Immature natural killer cell (primary cell): ENCODE measurements at regions not wholly inside any gene's neighbourhood (a gene's known extent, or its start where the extent isn't known, plus 50 kb on each side); places are given as distances from the start of the nearest gene placed in this dataset.

Experiments used
- DNase-seq, 3 donors: peaks; one replicate each; pipeline ENCODE4 v3.0.0; 2022; ENCODE audit warnings: mixed read lengths in 1 of 3
- H3K27ac Mint-ChIP-seq, 6 donors: one replicate each; pipeline ENCODE4 v1.8.0; 2020; ENCODE audit warnings: mixed read lengths in 6 of 6, mild to moderate bottlenecking in 5 of 6, inconsistent platforms in 4 of 6, moderate library complexity in 3 of 6
- H3K27me3 Mint-ChIP-seq, 3 donors: one replicate each; pipeline ENCODE4 v1.8.0; 2020 to 2021; ENCODE audit warnings: low read depth in 3 of 3, mild to moderate bottlenecking in 3 of 3, mixed read lengths in 3 of 3, moderate library complexity in 3 of 3, inconsistent platforms in 1 of 3
- H3K36me3 Mint-ChIP-seq, 3 donors: one replicate each; pipeline ENCODE4 v1.8.0; 2020; ENCODE audit warnings: mixed read lengths in 3 of 3, inconsistent platforms in 2 of 3, mild to moderate bottlenecking in 2 of 3
- H3K4me1 Mint-ChIP-seq, 2 donors: one replicate each; pipeline ENCODE4 v1.8.0; 2020; ENCODE audit warnings: inconsistent platforms in 2 of 2, mild to moderate bottlenecking in 2 of 2, mixed read lengths in 2 of 2, moderate library complexity in 1 of 2
- H3K4me3 Mint-ChIP-seq, 5 donors: one replicate each; pipeline ENCODE4 v1.8.0; 2020; ENCODE audit warnings: mild to moderate bottlenecking in 5 of 5, mixed read lengths in 5 of 5, inconsistent platforms in 3 of 5, moderate library complexity in 3 of 5
- H3K9me3 Mint-ChIP-seq, 6 donors: one replicate each; pipeline ENCODE4 v1.8.0; 2020; ENCODE audit warnings: mild to moderate bottlenecking in 6 of 6, mixed read lengths in 6 of 6, inconsistent platforms in 4 of 6, moderate library complexity in 3 of 6

DNA sequence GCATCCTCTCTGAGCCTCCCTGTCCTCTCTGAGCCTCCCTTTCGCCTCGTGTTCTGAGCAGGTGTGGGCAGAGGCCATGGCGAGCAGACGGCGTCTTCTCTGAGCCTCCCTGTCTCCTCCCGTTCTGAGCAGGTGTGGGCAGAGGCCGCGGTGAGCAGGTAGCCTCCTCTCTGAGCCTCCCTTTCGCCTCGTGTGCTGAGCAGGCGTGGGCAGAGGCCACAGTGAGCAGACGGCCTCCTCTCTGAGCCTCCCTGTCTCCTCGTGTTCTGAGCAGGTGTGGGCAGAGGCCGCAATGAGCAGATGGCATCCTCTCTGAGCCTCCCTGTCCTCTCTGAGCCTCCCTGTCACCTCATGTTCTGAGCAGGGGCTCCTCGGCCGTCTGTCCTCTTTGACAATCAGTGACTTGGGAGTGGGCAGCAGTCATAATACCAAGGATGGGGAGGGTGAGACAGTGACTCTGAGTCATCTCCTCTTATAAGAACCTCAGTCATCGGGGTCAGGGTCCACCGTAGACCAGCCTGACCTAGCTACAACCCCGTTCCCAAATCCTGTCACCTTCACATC is 395.1 kb upstream of the SALL3 start:
- Mint-ChIP-seq H3K4me3 (no peak overlapping the region), H3K9me3 (peaks cover 0 to 4% (median 0%) of the 10 kb centered on the region in 6 donors), H3K27ac (no peak overlapping the region), H3K27me3 (peaks cover 0 to 2% (median 0%) of the 10 kb centered on the region in 3 donors), H3K36me3 (no peaks in the 10 kb centered on the region), H3K4me1 (no peaks in the 10 kb centered on the region)
- DNase-seq, result no peak

DNA sequence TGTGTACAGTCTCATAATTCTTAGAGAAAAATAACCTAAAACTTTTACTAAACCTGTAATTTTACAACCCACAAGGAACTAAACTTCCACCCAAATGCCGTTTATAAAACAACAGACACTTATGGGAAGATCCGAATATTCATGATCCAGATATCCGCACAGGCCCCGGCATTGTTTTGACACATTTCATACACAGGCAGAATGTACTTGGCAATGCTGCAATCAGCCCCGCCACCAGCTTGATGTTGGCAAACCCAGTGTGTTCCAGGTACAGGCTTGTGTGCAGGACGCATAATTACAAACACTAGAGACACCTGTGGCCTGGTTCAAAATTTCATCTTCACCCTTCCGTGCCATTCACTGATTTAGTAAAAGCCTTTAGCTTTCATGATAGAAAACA is 393.0 kb upstream of the SALL3 start:
- DNase-seq, result no peak
- peaks cover 0 to 2% (median 2%) of the 10 kb centered on the region in 3 donors for H3K27me3 Mint-ChIP-seq
- H3K36me3 Mint-ChIP-seq, result no peaks in the 10 kb centered on the region
- H3K4me3 Mint-ChIP-seq, result no peak overlapping the region
- H3K9me3 Mint-ChIP-seq, result peaks cover 0 to 4% (median 1%) of the 10 kb centered on the region in 6 donors
- no peak overlapping the region for H3K27ac Mint-ChIP-seq
- H3K4me1 Mint-ChIP-seq, result no peaks in the 10 kb centered on the region

DNA sequence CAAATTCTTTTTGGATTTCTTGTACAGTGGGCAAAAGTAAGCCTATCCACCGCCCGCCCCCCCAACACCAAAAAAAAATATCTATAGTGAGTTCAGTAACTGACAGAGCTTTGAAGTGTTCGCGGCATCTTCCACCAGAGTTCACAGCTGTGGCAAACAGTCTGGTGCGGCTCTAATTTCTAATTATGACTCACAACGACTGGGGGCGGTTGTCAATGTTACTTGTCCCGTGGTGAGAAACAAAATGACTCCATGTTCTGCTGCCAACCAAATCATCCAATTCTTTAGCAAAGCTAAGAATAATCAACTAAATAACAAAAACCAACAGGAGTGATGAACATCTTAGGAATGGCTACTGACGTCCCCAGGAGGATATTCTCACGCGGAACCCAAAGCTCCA is 392.5 kb upstream of the SALL3 start:
- Mint-ChIP-seq H3K4me1 (no peaks in the 10 kb centered on the region), H3K9me3 (peaks cover 0 to 4% (median 2%) of the 10 kb centered on the region in 6 donors), H3K4me3 (no peak overlapping the region), H3K36me3 (no peaks in the 10 kb centered on the region), H3K27ac (no peak overlapping the region), H3K27me3 (peaks cover 0 to 2% (median 2%) of the 10 kb centered on the region in 3 donors)
- DNase-seq, result no peak

DNA sequence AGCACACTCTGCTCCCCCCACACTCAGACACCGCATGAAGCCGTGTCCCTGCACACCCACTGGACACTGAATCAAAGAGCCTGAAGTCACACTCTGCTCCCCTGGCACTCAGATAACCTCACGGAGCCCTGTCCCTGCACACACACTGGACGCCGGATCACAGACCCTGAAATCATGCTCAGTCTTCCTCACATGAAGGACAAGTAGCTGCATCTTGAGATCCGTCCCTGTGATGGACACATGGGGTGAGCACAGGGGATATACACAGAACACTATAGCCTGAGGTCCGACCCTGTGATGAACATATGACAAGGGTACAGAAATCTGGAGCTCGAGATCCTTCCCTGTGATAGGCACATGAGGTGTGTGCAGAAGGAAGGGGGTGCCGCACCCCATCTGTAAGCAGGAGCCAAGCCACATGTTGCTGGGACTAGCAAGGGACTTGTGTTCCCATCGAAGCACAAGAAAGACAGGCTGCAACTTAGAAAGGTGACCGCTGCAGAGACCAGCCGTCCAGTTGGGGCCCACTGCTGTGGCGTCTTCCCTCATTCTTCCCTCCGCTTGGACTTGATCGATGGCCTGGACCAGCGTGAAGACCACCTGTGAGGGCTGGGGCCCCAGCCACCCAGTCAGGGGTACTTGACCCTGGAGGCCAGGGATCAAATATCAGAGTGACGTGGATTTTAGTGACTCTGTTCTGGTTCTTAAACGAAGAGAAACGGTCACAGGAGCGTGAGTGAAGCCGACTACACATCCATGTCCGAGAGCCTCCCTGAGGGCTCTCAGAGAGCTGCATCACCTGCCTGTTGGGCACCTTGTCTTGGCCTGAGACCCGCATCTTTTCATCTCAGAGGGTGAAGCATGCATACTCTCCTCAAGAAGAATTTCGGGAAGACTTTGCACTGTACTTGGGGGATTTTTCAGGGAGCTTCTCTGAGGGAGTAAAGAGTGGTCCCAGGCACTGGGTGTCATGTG is 391.7 kb upstream of the SALL3 start:
- Mint-ChIP-seq H3K27ac (no peak overlapping the region), H3K27me3 (peaks cover 0 to 2% (median 2%) of the 10 kb centered on the region in 3 donors), H3K4me1 (no peaks in the 10 kb centered on the region), H3K36me3 (no peaks in the 10 kb centered on the region), H3K4me3 (no peak overlapping the region), H3K9me3 (peaks cover 0 to 5% (median 2%) of the 10 kb centered on the region in 6 donors)
- no peak for DNase-seq

DNA sequence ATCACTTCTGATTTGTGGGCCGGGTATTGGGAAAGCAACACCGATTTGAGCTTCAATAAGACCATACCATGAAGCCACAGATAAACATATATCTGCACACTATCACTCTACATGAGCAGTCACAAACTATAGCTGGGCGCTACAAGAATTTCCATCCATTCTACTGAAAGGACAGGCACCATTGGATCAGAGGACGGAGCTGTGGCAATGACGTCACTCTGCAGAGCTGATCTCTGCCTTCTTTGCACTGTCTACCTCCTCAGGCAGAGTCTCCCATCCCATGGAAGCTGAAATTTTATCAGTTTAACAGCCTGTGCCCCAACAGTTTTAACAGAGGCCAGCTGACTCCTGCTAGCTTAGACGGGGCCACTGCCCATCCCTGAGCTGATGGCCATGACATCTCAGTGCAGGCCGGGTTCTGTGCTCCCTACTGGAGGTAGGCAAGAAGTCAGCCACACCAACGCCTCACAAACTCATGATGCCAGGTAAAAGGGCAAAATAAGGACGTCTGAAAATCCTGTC is 389.6 kb upstream of the SALL3 start:
- no peak overlapping the region for H3K4me3 Mint-ChIP-seq
- H3K9me3 Mint-ChIP-seq, result peaks cover 0 to 16% (median 4%) of the 10 kb centered on the region in 6 donors
- H3K36me3 Mint-ChIP-seq, result no peaks in the 10 kb centered on the region
- H3K27ac Mint-ChIP-seq, result no peak overlapping the region
- H3K4me1 Mint-ChIP-seq, result no peaks in the 10 kb centered on the region
- H3K27me3 Mint-ChIP-seq, result peaks cover 0 to 2% (median 2%) of the 10 kb centered on the region in 3 donors
- no peak for DNase-seq

DNA sequence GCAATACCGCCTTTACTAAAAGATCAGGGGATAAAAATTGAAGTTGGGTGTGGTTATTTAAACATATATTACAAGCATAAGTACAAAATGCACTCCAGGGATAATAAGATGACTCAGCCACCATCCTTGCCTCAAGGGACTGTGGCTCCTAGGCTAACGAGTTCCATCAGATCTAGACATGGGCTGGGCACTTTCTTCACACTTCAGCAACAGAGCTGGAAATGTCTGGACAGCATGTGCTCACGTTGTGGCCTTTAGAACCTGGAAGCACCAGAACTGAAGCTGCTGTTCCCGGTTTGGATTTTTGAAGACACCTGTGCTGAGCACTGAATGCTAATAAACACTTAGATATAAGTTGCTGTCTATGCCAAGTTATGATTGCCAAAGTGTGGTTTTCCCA is 384.2 kb upstream of the SALL3 start:
- peaks cover 0 to 16% (median 3%) of the 10 kb centered on the region in 6 donors for H3K9me3 Mint-ChIP-seq
- H3K4me3 Mint-ChIP-seq, result no peak overlapping the region
- no peaks in the 10 kb centered on the region for H3K4me1 Mint-ChIP-seq
- H3K27me3 Mint-ChIP-seq, result no peaks in the 10 kb centered on the region
- no peak for DNase-seq
- H3K36me3 Mint-ChIP-seq, result no peaks in the 10 kb centered on the region
- no peak overlapping the region for H3K27ac Mint-ChIP-seq

DNA sequence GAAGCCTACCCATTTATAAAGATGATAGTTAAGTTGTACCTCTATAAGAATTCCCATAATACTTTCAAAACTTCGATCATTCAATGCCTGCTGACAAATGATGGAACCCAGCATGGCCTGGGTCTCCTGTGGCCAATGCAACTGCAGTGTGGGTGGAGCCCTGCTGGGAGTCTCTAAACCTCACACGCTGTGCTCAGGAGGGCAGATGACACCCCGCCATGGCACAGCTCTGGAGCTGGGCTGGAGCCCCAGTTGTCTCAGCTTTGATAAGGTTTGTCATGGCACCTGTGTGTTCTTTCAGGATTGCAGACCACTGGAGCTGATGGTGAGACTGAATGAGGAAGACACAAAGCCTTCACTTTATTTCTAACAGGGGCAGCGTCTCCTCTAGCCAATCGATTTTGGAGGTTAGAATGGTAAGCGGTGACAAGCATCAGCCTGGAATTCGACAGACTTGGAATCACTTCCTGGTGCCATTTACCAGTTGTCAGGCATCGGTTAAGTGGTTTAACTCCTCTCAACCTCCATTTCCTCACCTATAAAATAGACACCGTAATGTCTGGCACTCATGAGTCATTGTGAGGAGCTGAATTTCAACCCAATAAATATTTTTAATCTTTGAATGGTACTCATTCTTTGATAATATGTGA is 383.6 kb upstream of the SALL3 start:
- Mint-ChIP-seq H3K4me1 (no peaks in the 10 kb centered on the region), H3K4me3 (no peak overlapping the region), H3K27me3 (no peaks in the 10 kb centered on the region), H3K9me3 (peaks cover 0 to 14% (median 2%) of the 10 kb centered on the region in 6 donors), H3K27ac (no peak overlapping the region), H3K36me3 (no peaks in the 10 kb centered on the region)
- DNase-seq, result no peak

DNA sequence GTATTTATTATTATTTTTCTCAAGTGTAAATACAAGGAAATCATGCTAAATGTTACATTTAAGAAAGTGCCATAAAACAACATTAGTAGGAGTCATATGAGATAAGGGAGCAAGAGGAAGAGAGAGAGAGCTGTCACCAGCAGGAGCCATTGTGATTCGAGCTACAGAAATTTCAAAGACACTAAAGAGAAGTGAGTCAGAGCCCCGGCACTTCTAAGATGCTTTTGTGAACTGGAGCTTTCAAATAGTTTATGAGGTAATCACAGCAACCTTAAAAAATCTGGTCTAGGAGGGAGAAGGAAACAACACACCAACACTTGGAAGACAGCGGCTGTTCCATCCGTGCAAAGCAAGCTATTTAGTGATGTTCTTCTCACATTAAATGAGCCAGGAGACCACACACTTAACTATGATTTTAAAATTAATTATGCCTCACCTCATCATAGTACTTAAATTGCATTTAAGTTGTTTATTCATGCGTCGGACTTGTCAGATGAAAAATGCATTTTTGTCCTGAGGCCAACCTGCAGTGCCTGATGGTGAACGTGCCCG is 382.7 kb upstream of the SALL3 start:
- Mint-ChIP-seq H3K36me3 (no peaks in the 10 kb centered on the region), H3K4me1 (no peaks in the 10 kb centered on the region), H3K27ac (no peak overlapping the region), H3K4me3 (no peak overlapping the region), H3K27me3 (peaks cover 0 to 6% (median 0%) of the 10 kb centered on the region in 3 donors), H3K9me3 (peaks cover 0 to 12% (median 2%) of the 10 kb centered on the region in 6 donors)
- no peak for DNase-seq

DNA sequence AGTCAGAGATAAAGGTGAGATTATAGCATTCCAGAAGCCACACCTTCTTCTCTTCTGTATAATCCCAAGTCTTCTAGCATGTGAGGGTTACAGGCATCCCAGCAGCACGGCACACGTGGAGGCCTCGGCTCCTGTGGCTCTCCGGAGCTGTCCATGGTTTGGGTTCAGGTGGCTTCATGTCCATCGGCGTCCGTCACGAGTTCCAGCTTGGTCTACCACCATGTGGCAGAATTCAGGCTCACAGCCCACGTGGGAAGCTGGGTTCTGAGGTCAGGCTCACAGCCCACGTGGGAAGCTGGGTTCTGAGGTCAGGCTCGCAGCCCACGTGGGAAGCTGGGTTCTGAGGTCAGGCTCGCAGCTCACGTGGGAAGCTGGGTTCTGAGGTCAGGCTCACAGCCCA is 378.3 kb upstream of the SALL3 start:
- Mint-ChIP-seq H3K9me3 (no peaks in the 10 kb centered on the region), H3K27ac (no peak overlapping the region), H3K27me3 (peaks cover 0 to 6% (median 2%) of the 10 kb centered on the region in 3 donors), H3K36me3 (peaks cover 0 to 2% (median 0%) of the 10 kb centered on the region in 3 donors), H3K4me3 (no peak overlapping the region), H3K4me1 (peaks cover 0 to 6% of the 10 kb centered on the region in 2 donors)
- peak in 1 of 3 donors; percentile 24 for DNase-seq

DNA sequence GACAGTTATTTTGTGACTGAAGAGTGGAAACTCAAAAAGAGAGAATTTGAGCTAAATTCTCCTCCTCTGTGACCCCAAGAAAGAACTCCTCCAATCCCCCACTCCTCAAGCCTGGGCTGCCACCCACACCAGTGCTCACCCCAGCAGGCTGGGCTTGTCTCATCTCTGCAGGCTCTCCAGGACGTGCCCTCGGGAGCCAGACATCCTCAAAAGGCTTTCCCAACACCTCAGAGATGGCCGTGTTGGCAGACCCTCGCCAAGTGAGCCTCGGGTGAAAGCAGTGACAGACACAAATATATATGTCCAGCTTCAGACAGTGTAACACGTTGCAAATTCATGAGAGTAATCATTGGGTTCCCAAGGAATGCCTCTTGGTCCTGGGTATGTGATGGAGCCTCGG is 377.7 kb upstream of the SALL3 start:
- peaks cover 0 to 6% (median 2%) of the 10 kb centered on the region in 3 donors for H3K27me3 Mint-ChIP-seq
- H3K4me3 Mint-ChIP-seq, result no peak overlapping the region
- H3K9me3 Mint-ChIP-seq, result no peaks in the 10 kb centered on the region
- DNase-seq, result no peak
- H3K27ac Mint-ChIP-seq, result no peak overlapping the region
- H3K36me3 Mint-ChIP-seq, result peaks cover 0 to 2% (median 0%) of the 10 kb centered on the region in 3 donors
- H3K4me1 Mint-ChIP-seq, result peaks cover 0 to 6% of the 10 kb centered on the region in 2 donors

DNA sequence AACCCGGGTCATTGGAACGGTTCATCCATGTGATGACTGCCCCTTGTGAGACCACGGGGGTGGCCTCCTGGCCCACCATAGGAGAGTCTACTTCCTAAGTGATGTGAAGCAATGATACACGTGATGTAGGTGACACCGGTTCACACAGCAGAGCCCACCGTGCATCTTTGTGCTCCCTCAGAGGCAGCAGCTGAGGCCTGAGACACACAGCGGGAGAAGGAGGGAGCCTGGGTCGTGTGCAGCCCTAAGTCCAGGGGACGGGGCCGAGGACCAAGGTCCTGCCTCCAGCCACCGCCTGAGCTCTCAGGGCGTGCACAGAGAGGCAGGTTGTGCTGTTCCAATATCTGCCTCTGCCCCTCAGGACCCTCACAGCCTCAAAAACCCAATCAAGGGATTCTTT is 377.2 kb upstream of the SALL3 start:
- no peak overlapping the region for H3K4me3 Mint-ChIP-seq
- H3K27me3 Mint-ChIP-seq, result peaks cover 0 to 6% (median 2%) of the 10 kb centered on the region in 3 donors
- H3K4me1 Mint-ChIP-seq, result peaks cover 0 to 6% of the 10 kb centered on the region in 2 donors
- no peak overlapping the region for H3K27ac Mint-ChIP-seq
- H3K9me3 Mint-ChIP-seq, result no peaks in the 10 kb centered on the region
- peaks cover 0 to 2% (median 0%) of the 10 kb centered on the region in 3 donors for H3K36me3 Mint-ChIP-seq
- no peak for DNase-seq

DNA sequence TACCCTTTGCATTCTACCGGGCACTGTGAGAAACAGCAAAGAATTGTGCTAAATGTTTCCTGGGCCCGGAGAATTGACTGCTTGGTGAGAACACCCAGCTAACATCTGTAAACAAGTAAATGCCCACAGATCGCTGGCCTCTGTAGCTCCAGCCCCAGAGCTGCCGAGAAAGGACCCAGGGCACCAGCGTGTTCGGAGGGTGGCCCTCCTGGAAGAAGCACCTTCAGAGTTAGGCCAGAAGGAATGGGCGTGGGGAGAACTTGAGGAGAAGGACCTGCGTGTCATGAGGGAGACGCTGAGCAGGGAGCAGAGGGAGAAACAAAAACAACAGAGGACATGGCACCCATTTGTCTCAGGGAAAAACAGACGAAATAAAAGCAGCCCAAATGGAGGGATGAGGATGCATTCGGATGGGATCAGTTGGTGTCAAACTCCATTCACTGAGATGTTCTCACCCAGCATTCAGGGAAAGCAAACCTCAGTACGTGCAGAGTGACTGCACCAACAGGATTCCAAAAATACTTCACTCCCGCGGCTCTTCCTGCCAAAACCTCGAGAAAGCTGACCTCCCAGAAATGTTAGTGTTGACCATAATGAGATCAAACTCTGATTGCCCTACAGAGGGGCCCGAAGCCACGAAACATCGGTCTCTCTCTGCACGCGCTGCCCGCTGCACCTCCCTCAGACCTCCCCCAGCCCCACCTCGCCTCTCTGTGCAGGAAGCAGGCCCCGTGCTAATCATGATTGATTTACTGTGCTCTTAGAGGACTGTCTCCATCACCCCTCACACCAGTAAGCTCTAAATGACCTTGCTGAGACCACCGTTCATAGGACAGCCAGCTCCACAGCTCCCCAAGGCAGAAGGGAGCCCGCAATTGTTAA is 376.3 kb upstream of the SALL3 start:
- Mint-ChIP-seq H3K4me1 (peaks cover 0 to 6% of the 10 kb centered on the region in 2 donors), H3K36me3 (peaks cover 0 to 2% (median 0%) of the 10 kb centered on the region in 3 donors), H3K4me3 (no peak overlapping the region), H3K27ac (no peak overlapping the region), H3K27me3 (peaks cover 2 to 6% (median 2%) of the 10 kb centered on the region in 3 donors), H3K9me3 (no peaks in the 10 kb centered on the region)
- no peak for DNase-seq

DNA sequence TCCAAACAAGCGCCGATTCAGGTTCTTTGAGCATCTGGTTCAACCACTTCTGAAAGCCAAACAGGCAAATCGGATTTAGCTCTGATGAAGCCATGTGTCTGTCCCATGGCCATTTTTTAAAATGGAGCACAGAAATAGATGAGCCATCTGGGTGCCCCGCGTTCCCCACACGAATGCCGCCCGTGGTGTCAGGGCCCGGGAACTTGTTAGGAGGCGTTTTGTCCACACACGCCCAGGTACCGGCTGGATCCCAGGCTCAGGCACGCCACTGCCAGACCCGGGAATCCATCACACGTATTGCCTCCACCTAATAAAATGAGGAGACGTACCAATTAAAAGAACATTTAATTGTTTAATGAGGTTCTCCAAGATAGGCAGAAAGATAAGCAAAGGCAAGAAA is 374.4 kb upstream of the SALL3 start:
- no peak for DNase-seq
- Mint-ChIP-seq H3K4me3 (no peak overlapping the region), H3K36me3 (peaks cover 0 to 2% (median 0%) of the 10 kb centered on the region in 3 donors), H3K9me3 (no peaks in the 10 kb centered on the region), H3K27me3 (peaks cover 2 to 6% (median 4%) of the 10 kb centered on the region in 3 donors), H3K4me1 (peaks cover 0 to 6% of the 10 kb centered on the region in 2 donors), H3K27ac (no peak overlapping the region)
